Liver (tissue), 8 donors: ENCODE measurements at regions not wholly inside any gene's neighbourhood (a gene's known extent, or its start where the extent isn't known, plus 50 kb on each side); places are given as distances from the start of the nearest gene placed in this dataset.

Experiments
- DNase-seq: peaks from one replicate; pipeline ENCODE4 v3.0.0-alpha.2; 2017; ENCODE audit warnings: low spot score
- H3K27ac ChIP-seq, 2 donors: one replicate each; pipeline ENCODE4 v1.7.0; 2013; ENCODE audit warnings: inconsistent platforms in 2 of 2, low read length in 2 of 2, control low read depth in 1 of 2, low read depth in 1 of 2, mild to moderate bottlenecking in 1 of 2
- H3K27me3 ChIP-seq, 4 donors: one replicate each; pipeline versions ENCODE4 v1.6.1 to v1.7.0; 2013; ENCODE audit warnings: low read length in 3 of 4, inconsistent platforms in 1 of 4, mild to moderate bottlenecking in 1 of 4, moderate library complexity in 1 of 4; ENCODE audit not compliant: control insufficient read depth in 4 of 4, insufficient read depth in 4 of 4
- H3K36me3 ChIP-seq, 4 donors: one replicate each; pipeline versions ENCODE4 v1.6.1 to v1.7.0; 2013; ENCODE audit warnings: low read length in 3 of 4, mild to moderate bottlenecking in 3 of 4, low read depth in 1 of 4, moderate library complexity in 1 of 4; ENCODE audit not compliant: control insufficient read depth in 4 of 4, insufficient read depth in 3 of 4
- H3K4me1 ChIP-seq, 4 donors: one replicate each; pipeline versions ENCODE4 v1.6.1 to v1.7.0; 2013; ENCODE audit warnings: low read length in 3 of 4, mild to moderate bottlenecking in 3 of 4, moderate library complexity in 1 of 4; ENCODE audit not compliant: control insufficient read depth in 4 of 4, insufficient read depth in 4 of 4
- H3K4me3 ChIP-seq, 3 donors: one replicate each; pipeline versions ENCODE4 v1.6.1 to v1.7.0; 2013; ENCODE audit warnings: low read length in 3 of 3, control low read depth in 1 of 3, low read depth in 1 of 3, mild to moderate bottlenecking in 1 of 3
- H3K9ac ChIP-seq, 2 donors: one replicate each; pipeline ENCODE4 v1.7.0; 2013; ENCODE audit warnings: low read length in 2 of 2, mild to moderate bottlenecking in 2 of 2, moderate library complexity in 2 of 2, control low read depth in 1 of 2, low read depth in 1 of 2
- H3K9me3 ChIP-seq, 4 donors: one replicate each; pipeline versions ENCODE4 v1.6.1 to v1.7.0; 2013; ENCODE audit warnings: low read length in 3 of 4; ENCODE audit not compliant: control insufficient read depth in 4 of 4
- EGR1 ChIP-seq, 2 donors: IDR thresholded peaks; 2 replicates each; pipeline ENCODE4 v1.6.1; 2016 to 2018; ENCODE audit warnings: antibody characterized with exemption in 2 of 2, low read depth in 2 of 2
- FOXA2 ChIP-seq: IDR thresholded peaks from 2 replicates; pipeline ENCODE4 v1.6.1; 2016; ENCODE audit warnings: antibody characterized with exemption
- HNF4A ChIP-seq, 2 donors: conservative IDR thresholded peaks; 2 replicates each; pipeline ENCODE4 v1.6.1; 2016; ENCODE audit warnings: antibody characterized with exemption in 2 of 2, mild to moderate bottlenecking in 2 of 2
- HNF4G ChIP-seq: IDR thresholded peaks from 2 replicates; pipeline ENCODE4 v1.6.1; 2016; ENCODE audit warnings: antibody characterized with exemption
- JUND ChIP-seq, 2 donors: IDR thresholded peaks; 2 replicates each; pipeline ENCODE4 v1.6.1; 2016; ENCODE audit warnings: antibody characterized with exemption in 2 of 2
- NR2F2 ChIP-seq: IDR thresholded peaks from 2 replicates; pipeline ENCODE4 v1.6.1; 2016; ENCODE audit warnings: antibody characterized with exemption
- RAD21 ChIP-seq, 2 donors: IDR thresholded peaks; 2 replicates each; pipeline ENCODE4 v1.6.1; 2016; ENCODE audit warnings: antibody characterized with exemption in 2 of 2, mild to moderate bottlenecking in 2 of 2
- RXRA ChIP-seq, 2 donors: IDR thresholded peaks; 2 replicates each; pipeline ENCODE4 v1.6.1; 2017 to 2018; ENCODE audit warnings: antibody characterized with exemption in 2 of 2, mild to moderate bottlenecking in 1 of 2
- SP1 ChIP-seq: IDR thresholded peaks from 2 replicates; pipeline ENCODE4 v1.6.1; 2018; ENCODE audit warnings: antibody characterized with exemption, mild to moderate bottlenecking
- TAF1 ChIP-seq: conservative IDR thresholded peaks from 2 replicates; pipeline ENCODE4 v1.6.1; 2016; ENCODE audit warnings: antibody characterized with exemption, mild to moderate bottlenecking
- YY1 ChIP-seq: IDR thresholded peaks from 2 replicates; pipeline ENCODE4 v1.6.1; 2016; ENCODE audit warnings: antibody characterized with exemption, mild to moderate bottlenecking
- WGBS: extraction: QIAGEN DNeasy Blood & Tissue Kit; methylation state at CpG from one replicate; pipeline ENCODE4 v1.1.7; 2013; 5-methylcytosine and 5-hydroxymethylcytosine counted together
- TF ChIP-seq, protein P1 (sequence below): IDR thresholded peaks from 2 replicates; pipeline ENCODE4 v1.6.1; 2016; ENCODE audit warnings: antibody characterized with exemption
- TF ChIP-seq, protein P2 (sequence below): IDR thresholded peaks from 2 replicates; pipeline ENCODE4 v1.6.1; 2016; ENCODE audit warnings: antibody characterized with exemption
- TF ChIP-seq, protein P3 (sequence below): IDR thresholded peaks from 2 replicates; pipeline ENCODE4 v1.6.1; 2016; ENCODE audit warnings: antibody characterized with exemption, mild to moderate bottlenecking
- TF ChIP-seq, protein P4 (sequence below): fragments of 150-350 bp; IDR thresholded peaks from 2 replicates; pipeline ENCODE4 v1.5.1; 2017; ENCODE audit warnings: improper control_type of control experiment, low read depth, low read length; ENCODE audit not compliant: missing input control
- TF ChIP-seq, protein P5 (sequence below): IDR thresholded peaks from 2 replicates; pipeline ENCODE4 v1.6.1; 2016; ENCODE audit warnings: antibody characterized with exemption
- donor health status: healthy.
- donor health status: healthy.
- donor health status: healthy.
- donor health status: healthy.
- donor health status: healthy.

DNA sequence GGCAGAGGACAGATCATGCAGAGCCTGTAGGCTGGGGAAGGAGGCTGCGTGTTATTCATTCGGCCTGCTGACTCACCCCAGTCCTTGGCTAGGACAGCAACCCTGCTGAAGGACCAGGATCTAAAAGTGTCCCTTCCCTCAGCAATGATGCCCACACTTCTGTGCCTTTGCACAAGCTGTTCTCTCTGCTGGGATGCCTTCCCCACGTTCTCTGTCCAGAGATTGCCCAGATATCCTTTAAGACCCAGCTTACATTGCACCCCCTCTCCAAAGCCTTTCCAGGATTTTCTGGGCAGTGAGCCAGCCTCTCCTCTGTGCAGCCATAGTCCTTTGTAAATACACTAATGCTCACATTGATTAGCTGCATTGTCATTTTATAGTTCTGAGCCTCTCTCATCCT lies 99.3 kb upstream of the CHD6 start:
- WGBS: 60% methylated on average over 3 of the region's 3 CpGs
- no peak for DNase-seq
- H3K27me3 ChIP-seq: no peaks in the 10 kb centered on the region
- no peaks in the 10 kb centered on the region for H3K36me3 ChIP-seq
- no peak overlapping the region for H3K9ac ChIP-seq
- H3K27ac ChIP-seq: no peak overlapping the region
- no peak overlapping the region for H3K4me3 ChIP-seq
- H3K4me1 ChIP-seq: no peaks in the 10 kb centered on the region
- no peaks in the 10 kb centered on the region for H3K9me3 ChIP-seq
- TF ChIP-seq JUND (IDR thresholded peaks at IDR 0.05) (no peak), RAD21 (IDR thresholded peaks at IDR 0.05) (no peak), EGR1 (IDR thresholded peaks at IDR 0.05; ENCODE audit: low read depth in 2 of 2) (no peak), RXRA (IDR thresholded peaks at IDR 0.05) (no peak), TAF1 (no peak), HNF4G (no peak)
- TF ChIP-seq, protein P1, sequence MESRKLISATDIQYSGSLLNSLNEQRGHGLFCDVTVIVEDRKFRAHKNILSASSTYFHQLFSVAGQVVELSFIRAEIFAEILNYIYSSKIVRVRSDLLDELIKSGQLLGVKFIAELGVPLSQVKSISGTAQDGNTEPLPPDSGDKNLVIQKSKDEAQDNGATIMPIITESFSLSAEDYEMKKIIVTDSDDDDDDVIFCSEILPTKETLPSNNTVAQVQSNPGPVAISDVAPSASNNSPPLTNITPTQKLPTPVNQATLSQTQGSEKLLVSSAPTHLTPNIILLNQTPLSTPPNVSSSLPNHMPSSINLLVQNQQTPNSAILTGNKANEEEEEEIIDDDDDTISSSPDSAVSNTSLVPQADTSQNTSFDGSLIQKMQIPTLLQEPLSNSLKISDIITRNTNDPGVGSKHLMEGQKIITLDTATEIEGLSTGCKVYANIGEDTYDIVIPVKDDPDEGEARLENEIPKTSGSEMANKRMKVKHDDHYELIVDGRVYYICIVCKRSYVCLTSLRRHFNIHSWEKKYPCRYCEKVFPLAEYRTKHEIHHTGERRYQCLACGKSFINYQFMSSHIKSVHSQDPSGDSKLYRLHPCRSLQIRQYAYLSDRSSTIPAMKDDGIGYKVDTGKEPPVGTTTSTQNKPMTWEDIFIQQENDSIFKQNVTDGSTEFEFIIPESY: no peak
- TF ChIP-seq, protein P2, sequence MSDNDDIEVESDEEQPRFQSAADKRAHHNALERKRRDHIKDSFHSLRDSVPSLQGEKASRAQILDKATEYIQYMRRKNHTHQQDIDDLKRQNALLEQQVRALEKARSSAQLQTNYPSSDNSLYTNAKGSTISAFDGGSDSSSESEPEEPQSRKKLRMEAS: no peak
- TF ChIP-seq, protein P3, sequence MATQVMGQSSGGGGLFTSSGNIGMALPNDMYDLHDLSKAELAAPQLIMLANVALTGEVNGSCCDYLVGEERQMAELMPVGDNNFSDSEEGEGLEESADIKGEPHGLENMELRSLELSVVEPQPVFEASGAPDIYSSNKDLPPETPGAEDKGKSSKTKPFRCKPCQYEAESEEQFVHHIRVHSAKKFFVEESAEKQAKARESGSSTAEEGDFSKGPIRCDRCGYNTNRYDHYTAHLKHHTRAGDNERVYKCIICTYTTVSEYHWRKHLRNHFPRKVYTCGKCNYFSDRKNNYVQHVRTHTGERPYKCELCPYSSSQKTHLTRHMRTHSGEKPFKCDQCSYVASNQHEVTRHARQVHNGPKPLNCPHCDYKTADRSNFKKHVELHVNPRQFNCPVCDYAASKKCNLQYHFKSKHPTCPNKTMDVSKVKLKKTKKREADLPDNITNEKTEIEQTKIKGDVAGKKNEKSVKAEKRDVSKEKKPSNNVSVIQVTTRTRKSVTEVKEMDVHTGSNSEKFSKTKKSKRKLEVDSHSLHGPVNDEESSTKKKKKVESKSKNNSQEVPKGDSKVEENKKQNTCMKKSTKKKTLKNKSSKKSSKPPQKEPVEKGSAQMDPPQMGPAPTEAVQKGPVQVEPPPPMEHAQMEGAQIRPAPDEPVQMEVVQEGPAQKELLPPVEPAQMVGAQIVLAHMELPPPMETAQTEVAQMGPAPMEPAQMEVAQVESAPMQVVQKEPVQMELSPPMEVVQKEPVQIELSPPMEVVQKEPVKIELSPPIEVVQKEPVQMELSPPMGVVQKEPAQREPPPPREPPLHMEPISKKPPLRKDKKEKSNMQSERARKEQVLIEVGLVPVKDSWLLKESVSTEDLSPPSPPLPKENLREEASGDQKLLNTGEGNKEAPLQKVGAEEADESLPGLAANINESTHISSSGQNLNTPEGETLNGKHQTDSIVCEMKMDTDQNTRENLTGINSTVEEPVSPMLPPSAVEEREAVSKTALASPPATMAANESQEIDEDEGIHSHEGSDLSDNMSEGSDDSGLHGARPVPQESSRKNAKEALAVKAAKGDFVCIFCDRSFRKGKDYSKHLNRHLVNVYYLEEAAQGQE: no peak

DNA sequence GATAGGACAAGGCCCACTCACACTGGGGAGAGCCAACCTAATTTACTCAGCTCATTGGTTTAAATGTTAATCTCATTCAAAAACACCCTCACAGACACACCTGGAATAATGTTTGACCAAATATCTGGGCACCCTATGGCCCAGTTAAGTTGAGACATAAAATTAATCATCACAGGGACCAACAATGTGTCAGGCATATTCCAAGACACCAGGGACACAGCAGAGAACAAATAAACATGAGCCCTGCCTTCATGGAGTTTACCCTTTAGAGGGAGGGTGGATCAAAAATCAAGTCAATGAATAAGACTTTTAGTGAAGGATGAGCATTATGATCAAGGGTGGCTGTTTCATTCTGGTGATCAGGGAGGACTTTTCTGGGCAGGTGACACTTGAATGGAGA lies 98.7 kb upstream of the CHD6 start:
- Histone ChIP-seq H3K4me3 (no peak overlapping the region), H3K36me3 (no peaks in the 10 kb centered on the region), H3K27me3 (no peaks in the 10 kb centered on the region), H3K4me1 (no peaks in the 10 kb centered on the region), H3K27ac (no peak overlapping the region), H3K9me3 (no peaks in the 10 kb centered on the region), H3K9ac (no peak overlapping the region)
- DNase-seq: no peak
- no peak for TF ChIP-seq YY1
- TF ChIP-seq, protein P1: no peak
- TF ChIP-seq HNF4A (conservative IDR thresholded peaks at IDR 0.05): no peak
- TF ChIP-seq FOXA2: no peak
- TF ChIP-seq SP1: no peak
- no peak for TF ChIP-seq JUND (IDR thresholded peaks at IDR 0.05)
- TF ChIP-seq, protein P4, sequence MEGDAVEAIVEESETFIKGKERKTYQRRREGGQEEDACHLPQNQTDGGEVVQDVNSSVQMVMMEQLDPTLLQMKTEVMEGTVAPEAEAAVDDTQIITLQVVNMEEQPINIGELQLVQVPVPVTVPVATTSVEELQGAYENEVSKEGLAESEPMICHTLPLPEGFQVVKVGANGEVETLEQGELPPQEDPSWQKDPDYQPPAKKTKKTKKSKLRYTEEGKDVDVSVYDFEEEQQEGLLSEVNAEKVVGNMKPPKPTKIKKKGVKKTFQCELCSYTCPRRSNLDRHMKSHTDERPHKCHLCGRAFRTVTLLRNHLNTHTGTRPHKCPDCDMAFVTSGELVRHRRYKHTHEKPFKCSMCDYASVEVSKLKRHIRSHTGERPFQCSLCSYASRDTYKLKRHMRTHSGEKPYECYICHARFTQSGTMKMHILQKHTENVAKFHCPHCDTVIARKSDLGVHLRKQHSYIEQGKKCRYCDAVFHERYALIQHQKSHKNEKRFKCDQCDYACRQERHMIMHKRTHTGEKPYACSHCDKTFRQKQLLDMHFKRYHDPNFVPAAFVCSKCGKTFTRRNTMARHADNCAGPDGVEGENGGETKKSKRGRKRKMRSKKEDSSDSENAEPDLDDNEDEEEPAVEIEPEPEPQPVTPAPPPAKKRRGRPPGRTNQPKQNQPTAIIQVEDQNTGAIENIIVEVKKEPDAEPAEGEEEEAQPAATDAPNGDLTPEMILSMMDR: no peak
- no peak for TF ChIP-seq RAD21 (IDR thresholded peaks at IDR 0.05)
- no peak for TF ChIP-seq NR2F2
- TF ChIP-seq, protein P5, sequence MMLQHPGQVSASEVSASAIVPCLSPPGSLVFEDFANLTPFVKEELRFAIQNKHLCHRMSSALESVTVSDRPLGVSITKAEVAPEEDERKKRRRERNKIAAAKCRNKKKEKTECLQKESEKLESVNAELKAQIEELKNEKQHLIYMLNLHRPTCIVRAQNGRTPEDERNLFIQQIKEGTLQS: no peak
- TF ChIP-seq EGR1 (IDR thresholded peaks at IDR 0.05; ENCODE audit: low read depth in 2 of 2): no peak
- TF ChIP-seq, protein P2: no peak
